ENCODE measurements at regions not wholly inside any gene's neighbourhood (a gene's known extent, or its start where the extent isn't known, plus 50 kb on each side); places are given as distances from the start of the nearest gene placed in this dataset.
A peak's percentile ranks its signal among the peaks of the same experiment; 100 is the strongest.
"Not testable (repeated sequence)": the region's sequence is repeated elsewhere in the genome, so short reads cannot be mapped to it uniquely, and the experiment has no call there.

- DNase-seq: not testable (repeated sequence)
Measured at GRCh38 chr11:13614918-13615317, 53.5 kb upstream of the FAR1 start.

GRCh38 chr11:13608656-13609055, 59.8 kb upstream of the FAR1 start:
- DNase-seq: peak; percentile 5

- no peak for DNase-seq
Measured at GRCh38 chr11:13606701-13607100, 61.8 kb upstream of the FAR1 start.

GRCh38 chr11:13603661-13604060, 64.8 kb upstream of the FAR1 start:
- DNase-seq: no peak

GRCh38 chr11:13602844-13603243, 65.6 kb upstream of the FAR1 start:
- DNase-seq: no peak

- DNase-seq: no peak
Measured at GRCh38 chr11:13596611-13597326, 71.7 kb upstream of the FAR1 start.

- no peak for DNase-seq
Measured at GRCh38 chr11:13595166-13595565, 73.3 kb upstream of the FAR1 start.

GRCh38 chr11:13594044-13594443, 74.4 kb upstream of the FAR1 start:
- DNase-seq: no peak

GRCh38 chr11:13578514-13579140, 82.8 kb upstream of the PTH start:
- no peak for DNase-seq

GRCh38 chr11:13577881-13578280, 82.1 kb upstream of the PTH start:
- no peak for DNase-seq

- DNase-seq: no peak
Measured at GRCh38 chr11:13576995-13577394, 81.2 kb upstream of the PTH start.

- not testable (repeated sequence) for DNase-seq
Measured at GRCh38 chr11:13575385-13575784, 79.6 kb upstream of the PTH start.

- DNase-seq: no peak
Measured at GRCh38 chr11:13567551-13567950, 71.8 kb upstream of the PTH start.

GRCh38 chr11:13561860-13562259, 66.1 kb upstream of the PTH start:
- no peak for DNase-seq

- not testable (repeated sequence) for DNase-seq
Measured at GRCh38 chr11:13560341-13560740, 64.5 kb upstream of the PTH start.

GRCh38 chr11:13552784-13553183, 57.0 kb upstream of the PTH start:
- no peak for DNase-seq

- no peak for DNase-seq
Measured at GRCh38 chr11:13551834-13552233, 56.0 kb upstream of the PTH start.

- no peak for DNase-seq
Measured at GRCh38 chr11:13550761-13551160, 55.0 kb upstream of the PTH start.

GRCh38 chr11:13546092-13546491, 50.3 kb upstream of the PTH start:
- not testable (repeated sequence) for DNase-seq

Measured in tongue (tissue), 1 donor.